Heart left ventricle (tissue), 16 donors: ENCODE measurements at regions not wholly inside any gene's neighbourhood (a gene's known extent, or its start where the extent isn't known, plus 50 kb on each side); places are given as distances from the start of the nearest gene placed in this dataset.

Source experiments
- ATAC-seq, 4 donors: fragments of 200-7000 bp; cut with Tn5 transposase; one replicate each; pipeline ENCODE4 v1.9.1; 2020 to 2022; ENCODE audit warnings: moderate library complexity in 4 of 4, mild to moderate bottlenecking in 3 of 4, moderate number of reproducible peaks in 1 of 4
- DNase-seq, 5 donors: peaks; one replicate each; pipeline ENCODE4 v3.0.0-alpha.2; 2020
- H3K27ac ChIP-seq, 12 donors: fragments of 200-600 bp; sonication (generic) in 4 of 12; one replicate each; pipeline versions ENCODE4 v1.5.0 to v1.8.0; 2016 to 2022; ENCODE audit warnings: mild to moderate bottlenecking in 2 of 12
- H3K27me3 ChIP-seq, 9 donors: fragments of 200-600 bp; sonication (generic) in 2 of 9; one replicate each; pipeline versions ENCODE4 v1.5.1 to v1.8.0; 2016 to 2022; ENCODE audit warnings: mild to moderate bottlenecking in 3 of 9
- H3K36me3 ChIP-seq, 9 donors: fragments of 200-600 bp; sonication (generic) in 2 of 9; one replicate each; pipeline versions ENCODE4 v1.5.0 to v1.8.0; 2018 to 2022; ENCODE audit warnings: mild to moderate bottlenecking in 2 of 9
- H3K4me1 ChIP-seq, 12 donors: fragments of 200-600 bp; sonication (generic) in 4 of 12; one replicate each; pipeline versions ENCODE4 v1.5.0 to v1.8.0; 2016 to 2022; ENCODE audit warnings: mild to moderate bottlenecking in 3 of 12
- H3K4me3 ChIP-seq, 12 donors: fragments of 200-600 bp; sonication (generic) in 4 of 12; one replicate each; pipeline versions ENCODE4 v1.5.0 to v1.8.0; 2017 to 2022; ENCODE audit warnings: mild to moderate bottlenecking in 9 of 12, moderate library complexity in 4 of 12
- H3K9me3 ChIP-seq, 12 donors: fragments of 200-600 bp; sonication (generic) in 4 of 12; one replicate each; pipeline versions ENCODE4 v1.5.0 to v1.8.0; 2016 to 2022; ENCODE audit warnings: mild to moderate bottlenecking in 1 of 12
- CTCF ChIP-seq, 12 donors: fragments of 200-600 bp; sonication (generic) in 4 of 12; IDR thresholded peaks; one replicate each; pipeline versions ENCODE4 v1.5.0 to v1.8.0; 2018 to 2022; ENCODE audit warnings: antibody characterized with exemption in 12 of 12, mild to moderate bottlenecking in 5 of 12
- POLR2A ChIP-seq, 2 donors: fragments of 450-650 bp; IDR thresholded peaks; one replicate each; pipeline ENCODE4 v1.6.1; 2017; ENCODE audit warnings: antibody characterized with exemption in 2 of 2, mild to moderate bottlenecking in 2 of 2, moderate library complexity in 2 of 2
- WGBS, 4 donors: extraction: QIAGEN DNeasy Blood & Tissue Kit in 2 of 4; methylation state at CpG; one replicate each; pipeline versions ENCODE4 v1.1.5 to v1.1.7; 2013 to 2018; 5-methylcytosine and 5-hydroxymethylcytosine counted together
- intact Hi-C, 10 donors: fragments of 100-400 bp; cut with DNase I; formaldehyde crosslinking; loops; one replicate each; pipeline versions ENCODE4 v1.11.1 to v1.14.2; 2022
- donor health status: ischemic (EF 13 %, LVEDD 7.1; RV severe dilation, severe dysfunction).
- donor health status: healthy with polysubstance abuse.
- donor health status: DM: no; HTN: yes; CAD: no.
- donor health status: DM: no; HTN: no; CAD: no.
- donor health status: ischemic (EF 25% LVEDD 6.9; RV normal size, moderate dysfunction).
- donor health status: ischemic (EF 25% LVEDD 5.7; RV mildly dilated, moderate dysfunction).
- donor health status: healthy.
- donor health status: DM: yes; HTN: yes; CAD: no.
- donor health status: ischemic (EF 35%, LVEDD 5.7; RV mildly dilated, moderate dysfunction).
- donor health status: nonischemic (EF 11% LVEDD 7.7; RV severe dilation, severe dysfunction).
- donor health status: DM: yes; HTN: yes; CAD: no.
- donor health status: PGD.
- donor health status: ischemic (EF 29% LVEDD 5.4; RV normal size, mild dysfunction).
- donor health status: nonischemic (EF 23%, LVEDD 6.1; RV moderate dilation, normal function).

GRCh38 chr22:27470169-27470772 is 331.3 kb downstream of the MN1 start:
- 86 to 90% (median 89%) methylated on average over 2 of the region's 2 CpGs for WGBS, 4 donors
- H3K27me3 ChIP-seq: peaks cover 0 to 10% (median 0%) of the 10 kb centered on the region in 9 donors
- ATAC-seq: no peak

GRCh38 chr22:27472975-27473374 is 328.6 kb downstream of the MN1 start:
- WGBS, 4 donors: 45 to 57% (median 53%) methylated on average over 4 of the region's 4 CpGs
- no peak for TF ChIP-seq CTCF (IDR thresholded peaks at IDR 0.05)
- TF ChIP-seq POLR2A (IDR thresholded peaks at IDR 0.05): no peak
- Histone ChIP-seq H3K4me3 (no peak overlapping the region), H3K36me3 (no peaks in the 10 kb centered on the region), H3K4me1 (peaks cover 0 to 8% (median 0%) of the 10 kb centered on the region in 12 donors), H3K9me3 (no peaks in the 10 kb centered on the region), H3K27ac (no peak overlapping the region), H3K27me3 (peaks cover 0 to 21% (median 0%) of the 10 kb centered on the region in 9 donors)
- intact Hi-C loops: no loop called here
- DNase-seq (no peak), ATAC-seq (no peak)

More at GRCh38 chr22:27470169-27470772, 331.3 kb downstream of the MN1 start:
- Histone ChIP-seq H3K27ac (no peak overlapping the region), H3K36me3 (no peaks in the 10 kb centered on the region), H3K9me3 (no peaks in the 10 kb centered on the region), H3K4me3 (no peak overlapping the region), H3K4me1 (peaks cover 0 to 6% (median 0%) of the 10 kb centered on the region in 12 donors)
- TF ChIP-seq CTCF (IDR thresholded peaks at IDR 0.05): no peak
- TF ChIP-seq POLR2A (IDR thresholded peaks at IDR 0.05): no peak
- intact Hi-C loops: no loop called here
- no peak for DNase-seq

- WGBS, 4 donors: 87 to 97% (median 93%) methylated on average over 3 of the region's 3 CpGs
- Histone ChIP-seq H3K36me3 (no peaks in the 10 kb centered on the region), H3K9me3 (no peaks in the 10 kb centered on the region), H3K4me3 (no peak overlapping the region), H3K4me1 (peaks cover 0 to 8% (median 0%) of the 10 kb centered on the region in 12 donors), H3K27me3 (peaks cover 0 to 19% (median 0%) of the 10 kb centered on the region in 9 donors), H3K27ac (no peak overlapping the region)
- DNase-seq: no peak
- intact Hi-C loops: no loop called here
- no peak for ATAC-seq
- TF ChIP-seq POLR2A (IDR thresholded peaks at IDR 0.05): no peak
- no peak for TF ChIP-seq CTCF (IDR thresholded peaks at IDR 0.05)
Observed at GRCh38 chr22:27473533-27473932, 328.0 kb downstream of the MN1 start.

- Histone ChIP-seq H3K27ac (no peak overlapping the region), H3K4me1 (peaks cover 0 to 8% (median 0%) of the 10 kb centered on the region in 12 donors), H3K36me3 (no peaks in the 10 kb centered on the region), H3K4me3 (no peak overlapping the region), H3K27me3 (peaks cover 0 to 13% (median 0%) of the 10 kb centered on the region in 9 donors), H3K9me3 (no peaks in the 10 kb centered on the region)
- TF ChIP-seq CTCF (IDR thresholded peaks at IDR 0.05) (no peak), POLR2A (IDR thresholded peaks at IDR 0.05) (no peak)
- 79 to 86% (median 83%) methylated on average over 9 of the region's 9 CpGs for WGBS, 4 donors
- no peak for ATAC-seq
- intact Hi-C loops: no loop called here
- no peak for DNase-seq
Observed at GRCh38 chr22:27474112-27474571, 327.4 kb downstream of the MN1 start.
